H1 (cell line): ENCODE measurements at regions not wholly inside any gene's neighbourhood (a gene's known extent, or its start where the extent isn't known, plus 50 kb on each side); places are given as distances from the start of the nearest gene placed in this dataset.

Experiments used
- CTCF ChIA-PET: fragments of 300-600 bp; sonication (Branson Sonifier 250); formaldehyde crosslinking; loops from one replicate; lab custom pipeline; 2021; ENCODE audit not compliant: partially characterized antibody; lab: Charles Lee
- POLR2A ChIA-PET: fragments of 300-600 bp; sonication (Branson Sonifier 250); formaldehyde crosslinking; loops from one replicate; lab custom pipeline; 2021; ENCODE audit warnings: inconsistent platforms; ENCODE audit not compliant: partially characterized antibody; lab: Charles Lee
- DNase-seq, 2 experiments: peaks; one replicate each; pipeline versions ENCODE4 v3.0.0 to v3.0.0-alpha.2; 2010 to 2022; ENCODE audit warnings: low spot score in 2 of 2, low read depth in 1 of 2, mixed read lengths in 1 of 2
- FAIRE-seq: peaks from 2 replicates; lab custom pipeline; 2011; peaks lifted over from hg19 to GRCh38; lab: Jason Lieb, UNC
- H2AFZ ChIP-seq: 2 replicates; pipeline ENCODE4 v1.8.1; 2012; ENCODE audit warnings: low read length, inconsistent platforms
- H2AK5ac ChIP-seq: 2 replicates; pipeline ENCODE4 v1.6.1; 2013; ENCODE audit warnings: low read depth, low read length
- H2BK120ac ChIP-seq: replicated peaks from 2 replicates; pipeline ENCODE3; 2013; ENCODE audit warnings: low read depth, low read length, inconsistent platforms
- H2BK12ac ChIP-seq: 2 replicates; pipeline ENCODE4 v1.6.1; 2013; ENCODE audit warnings: low read depth, low read length
- H2BK15ac ChIP-seq: 2 replicates; pipeline ENCODE4 v1.6.1; 2013; ENCODE audit warnings: low read length
- H2BK20ac ChIP-seq: 2 replicates; pipeline ENCODE4 v1.6.1; 2013; ENCODE audit warnings: low read length
- H2BK5ac ChIP-seq: 2 replicates; pipeline ENCODE4 v1.6.1; 2013; ENCODE audit warnings: low read depth, low read length
- H3K14ac ChIP-seq: 2 replicates; pipeline ENCODE4 v1.6.1; 2013; ENCODE audit warnings: inconsistent platforms; ENCODE audit not compliant: insufficient read length
- H3K18ac ChIP-seq: 2 replicates; pipeline ENCODE4 v1.6.1; 2013; ENCODE audit warnings: low read length; ENCODE audit errors: extremely low read depth
- H3K23ac ChIP-seq: 2 replicates; pipeline ENCODE4 v1.6.1; 2013; ENCODE audit warnings: inconsistent platforms; ENCODE audit not compliant: insufficient read length
- H3K23me2 ChIP-seq: 2 replicates; pipeline ENCODE4 v1.6.1; 2013; ENCODE audit warnings: low read depth, low read length
- H3K27ac ChIP-seq: 2 replicates; pipeline ENCODE4 v1.6.1; 2011; ENCODE audit warnings: low read depth, low read length, inconsistent platforms
- H3K27me3 ChIP-seq, 4 experiments: replicated peaks in 1 of 4; 1 replicate in 1 of 4; 2 replicates in 3 of 4; pipeline versions ENCODE4 v1.6.1 to v1.8.1; 2011 to 2013; ENCODE audit warnings: low read length in 3 of 4, mild to moderate bottlenecking in 3 of 4, inconsistent platforms in 2 of 4, mixed read lengths in 2 of 4, moderate library complexity in 1 of 4; ENCODE audit not compliant: control insufficient read depth in 3 of 4, insufficient read depth in 3 of 4; ENCODE audit errors: extremely low read depth in 1 of 4
- H3K36me3 ChIP-seq, 4 experiments: 2 replicates each; pipeline versions ENCODE4 v1.6.1 to v1.8.1; 2011 to 2013; ENCODE audit warnings: mild to moderate bottlenecking in 4 of 4, low read length in 3 of 4, moderate library complexity in 2 of 4, control low read depth in 1 of 4, inconsistent platforms in 1 of 4; ENCODE audit not compliant: insufficient read depth in 4 of 4, control insufficient read depth in 2 of 4
- H3K4ac ChIP-seq: replicated peaks from 2 replicates; pipeline ENCODE3; 2013; ENCODE audit warnings: low read length, low read depth, mixed read lengths, inconsistent platforms; ENCODE audit not compliant: insufficient read length
- H3K4me1 ChIP-seq, 4 experiments: replicated peaks in 1 of 4; 1 replicate in 1 of 4; 2 replicates in 3 of 4; pipeline versions ENCODE4 v1.6.1 to v1.8.1; 2011 to 2013; ENCODE audit warnings: low read length in 3 of 4, inconsistent platforms in 2 of 4, mixed read lengths in 1 of 4; ENCODE audit not compliant: insufficient read depth in 4 of 4, control insufficient read depth in 3 of 4
- H3K4me2 ChIP-seq, 2 experiments: 2 replicates each; pipeline versions ENCODE4 v1.6.1 to v1.8.1; 2011 to 2013; ENCODE audit warnings: low read depth in 2 of 2, low read length in 2 of 2, control low read depth in 1 of 2, inconsistent platforms in 1 of 2, mild to moderate bottlenecking in 1 of 2; ENCODE audit not compliant: insufficient read depth in 1 of 2
- H3K4me3 ChIP-seq, 4 experiments: fragments of 200-600, 300-600 bp in 1 of 4; sonication (generic), shearing (Covaris generic), sonication (Bioruptor Twin) in 1 of 4; 2 replicates each; pipeline versions ENCODE4 v1.5.1 to v1.8.1; 2011 to 2016; ENCODE audit warnings: low read length in 4 of 4, low read depth in 3 of 4, control low read depth in 2 of 4, inconsistent platforms in 2 of 4, mild to moderate bottlenecking in 2 of 4, mixed read lengths in 1 of 4, moderate library complexity in 1 of 4; ENCODE audit not compliant: insufficient read depth in 2 of 4; ENCODE audit errors: extremely low read depth in 1 of 4
- H3K56ac ChIP-seq: replicated peaks from 2 replicates; pipeline ENCODE3; 2013; ENCODE audit warnings: low read depth, mild to moderate bottlenecking, mixed read lengths, low read length, inconsistent platforms; ENCODE audit not compliant: insufficient read length
- H3K79me1 ChIP-seq: 2 replicates; pipeline ENCODE4 v1.6.1; 2013; ENCODE audit warnings: low read depth, low read length, control low read depth
- H3K79me2 ChIP-seq, 2 experiments: 2 replicates each; pipeline versions ENCODE4 v1.6.1 to v1.8.1; 2012 to 2013; ENCODE audit warnings: low read length in 2 of 2, mild to moderate bottlenecking in 2 of 2, inconsistent platforms in 1 of 2; ENCODE audit not compliant: insufficient read depth in 2 of 2, control insufficient read depth in 1 of 2
- H3K9ac ChIP-seq, 4 experiments: replicated peaks in 1 of 4; 1 replicate in 1 of 4; 2 replicates in 3 of 4; pipeline versions ENCODE4 v1.6.1 to v1.8.1; 2011 to 2013; ENCODE audit warnings: low read depth in 3 of 4, low read length in 3 of 4, control low read depth in 2 of 4, mild to moderate bottlenecking in 2 of 4, moderate library complexity in 2 of 4, inconsistent platforms in 1 of 4; ENCODE audit errors: extremely low read depth in 1 of 4
- H3K9me3 ChIP-seq, 2 experiments: 2 replicates each; pipeline versions ENCODE4 v1.6.1 to v1.8.1; 2012 to 2013; ENCODE audit warnings: mild to moderate bottlenecking in 2 of 2, moderate library complexity in 2 of 2, control low read depth in 1 of 2, inconsistent platforms in 1 of 2, low read depth in 1 of 2, low read length in 1 of 2, mixed read lengths in 1 of 2; ENCODE audit not compliant: insufficient read depth in 2 of 2
- H4K20me1 ChIP-seq, 2 experiments: replicated peaks in 1 of 2; 2 replicates each; pipeline versions ENCODE3 to v1.8.1; 2011 to 2013; ENCODE audit warnings: inconsistent platforms in 2 of 2, low read length in 2 of 2, mild to moderate bottlenecking in 1 of 2; ENCODE audit not compliant: insufficient read depth in 2 of 2, control insufficient read depth in 1 of 2
- H4K5ac ChIP-seq: 2 replicates; pipeline ENCODE4 v1.6.1; 2013; ENCODE audit warnings: low read length, low read depth, mixed read lengths, inconsistent platforms; ENCODE audit not compliant: insufficient read length
- H4K8ac ChIP-seq: 2 replicates; pipeline ENCODE4 v1.8.0; 2013; ENCODE audit warnings: mild to moderate bottlenecking, moderate library complexity, low read length, inconsistent platforms; ENCODE audit not compliant: insufficient read depth; ENCODE audit errors: extremely low read depth
- H4K91ac ChIP-seq: replicated peaks from 2 replicates; pipeline ENCODE3; 2013; ENCODE audit warnings: low read length, mixed read lengths, inconsistent platforms; ENCODE audit not compliant: insufficient read length
- KDM1A ChIP-seq: fragments of 200-600, 300-600 bp; sonication (generic); IDR thresholded peaks from 2 replicates; pipeline ENCODE4 v1.7.1; 2016; ENCODE audit warnings: mild to moderate bottlenecking, low read length, borderline replicate concordance
- TBP ChIP-seq: IDR thresholded peaks from 2 replicates; pipeline ENCODE4 v1.6.1; 2011; ENCODE audit warnings: low read depth, low read length, improper control_type of control experiment
- WGBS, 2 experiments: shearing (Covaris generic) in 1 of 2; methylation state at CpG; one replicate each; pipeline versions ENCODE4 v1.1.6 to v1.1.7; 2013 to 2015; ENCODE audit warnings: low lambda C conversion rate in 2 of 2, mixed read lengths in 2 of 2, inconsistent platforms in 1 of 2, low coverage in 1 of 2, missing lambda C conversion rate in 1 of 2; ENCODE audit not compliant: insufficient replicate concordance in 2 of 2, insufficient coverage in 1 of 2, insufficient read length in 1 of 2; ENCODE audit errors: extremely low coverage in 1 of 2, missing lambda C conversion rate in 1 of 2; 5-methylcytosine and 5-hydroxymethylcytosine counted together

DNA sequence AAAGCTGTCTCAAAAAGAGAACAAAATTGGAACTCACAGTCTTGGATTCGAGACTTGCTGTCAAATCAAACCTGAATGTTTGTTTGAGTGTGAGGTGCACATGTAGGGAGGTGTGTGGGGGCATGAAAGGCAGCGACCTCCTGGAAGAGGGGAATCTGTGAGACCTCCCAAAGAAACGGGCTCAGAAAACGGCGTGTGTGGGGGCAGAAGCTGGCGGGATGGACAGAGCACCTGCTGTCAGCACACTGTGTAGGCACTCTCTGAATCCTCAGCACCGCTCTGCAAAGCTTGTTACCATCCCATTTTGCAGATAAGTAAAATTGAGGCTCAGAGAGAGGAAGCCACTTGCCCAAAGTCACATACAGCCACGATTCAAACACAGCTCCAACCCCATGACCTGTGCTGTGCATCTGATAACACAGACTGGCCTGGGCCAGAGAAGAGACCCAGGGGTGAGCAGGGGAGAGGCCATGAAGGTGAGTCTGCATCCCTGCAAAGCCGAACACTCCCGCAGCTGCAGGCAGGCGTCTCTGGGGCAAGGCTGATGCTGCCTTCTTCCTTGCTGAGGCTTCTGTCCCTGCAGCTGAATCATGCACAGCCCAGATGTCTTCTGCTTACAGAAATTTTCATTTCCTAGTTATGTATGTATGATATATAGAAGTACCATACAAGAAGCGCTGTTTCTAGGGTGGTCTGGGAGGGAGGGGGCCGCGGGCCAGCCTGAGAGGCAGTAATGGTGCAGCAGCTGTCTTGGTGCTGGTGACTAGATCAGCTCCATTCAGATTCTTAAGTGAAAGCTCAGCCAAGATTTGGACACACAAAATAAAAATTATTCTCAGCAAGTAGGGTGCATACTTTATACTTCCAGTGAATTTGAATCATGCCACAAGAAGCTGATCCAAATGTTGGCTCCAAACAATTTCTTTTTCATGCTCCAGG is 67.3 kb upstream of the SHISAL1 start:
- Histone ChIP-seq H3K27ac (no peak overlapping the region), H4K8ac (peak overlapping the region; percentile 23; the same call in 1 of the 2 replicates), H2BK12ac (no peak overlapping the region), H4K91ac (no peak overlapping the region), H3K56ac (no peak overlapping the region), H4K20me1 (no peaks in the 10 kb centered on the region), H3K23me2 (no peaks in the 10 kb centered on the region), H2BK20ac (no peak overlapping the region), H3K79me2 (no peaks in the 10 kb centered on the region), H3K9ac (no peak overlapping the region), H3K79me1 (no peaks in the 10 kb centered on the region), H2BK120ac (no peak overlapping the region), H3K4me3 (no peak overlapping the region), H3K18ac (no peak overlapping the region), H3K36me3 (no peaks in the 10 kb centered on the region), H3K4me2 (no peak overlapping the region), H3K9me3 (peaks cover 0 to 3% of the 10 kb centered on the region in 2 experiments; a peak in 1 of 4 replicates), H2AFZ (no peak overlapping the region), H4K5ac (no peak overlapping the region), H3K27me3 (no peaks in the 10 kb centered on the region), H3K4me1 (peaks cover 0 to 3% (median 1%) of the 10 kb centered on the region in 4 experiments; a peak in 3 of 7 replicates), H2BK15ac (no peak overlapping the region), H3K14ac (no peak overlapping the region), H3K23ac (no peak overlapping the region), H2AK5ac (no peak overlapping the region), H3K4ac (no peak overlapping the region), H2BK5ac (no peak overlapping the region)
- CTCF ChIA-PET = interaction anchor here (1.0 to 7.7 kb wide), 4 partner anchors 9 to 246 kb away, joined by 3 to 59 read pairs (median 4); no protein-coding TSS in a partner anchor
- no peak for FAIRE-seq
- no peak for TF ChIP-seq TBP
- TF ChIP-seq KDM1A = 0 out of 2 replicates have a peak, but pooled peaks have one; percentile 20
- no peak for DNase-seq
- POLR2A ChIA-PET = no interaction called here
- WGBS, 2 experiments = 95% methylated on average over 14 of the region's 14 CpGs; no CpG with 5 or more reads in 1 of the 2 experiments
